ENCODE measurements at regions not wholly inside any gene's neighbourhood (a gene's known extent, or its start where the extent isn't known, plus 50 kb on each side); places are given as distances from the start of the nearest gene placed in this dataset.

- TF ChIP-seq ZBTB49 (tag by site-specific recombination; IDR thresholded peaks at IDR 0.05; ENCODE audit: low read depth) (no peak), ZNF239 (tag by site-specific recombination; IDR thresholded peaks at IDR 0.05) (no peak), ZSCAN30 (tag by site-specific recombination; IDR thresholded peaks at IDR 0.05) (no peak), ZNF610 (tag by site-specific recombination; IDR thresholded peaks at IDR 0.05; ENCODE audit: borderline replicate concordance) (no peak), ZNF266 (tag by site-specific recombination; IDR thresholded peaks at IDR 0.05; ENCODE audit: low read depth) (no peak), GFI1B (tag by site-specific recombination; IDR thresholded peaks at IDR 0.05) (no peak), ZNF558 (tag by site-specific recombination; IDR thresholded peaks at IDR 0.05) (no peak), ZSCAN4 (tag by site-specific recombination; IDR thresholded peaks at IDR 0.05) (no peak), ZNF623 (tag by site-specific recombination; IDR thresholded peaks at IDR 0.05) (no peak), ZNF24 (tag by site-specific recombination; IDR thresholded peaks at IDR 0.05) (no peak), KLF1 (tag by site-specific recombination; IDR thresholded peaks at IDR 0.05) (no peak), SCRT2 (tag by site-specific recombination; IDR thresholded peaks at IDR 0.05) (no peak), CTCF (tag by site-specific recombination; IDR thresholded peaks at IDR 0.05) (no peak)
Observed at GRCh38 chr10:65032867-65033769, 1511.9 kb downstream of the REEP3 start (continued).

GRCh38 chr10:65033957-65034356 lies 1512.8 kb downstream of the REEP3 start:
- no peak for TF ChIP-seq ZNF366 (tag by site-specific recombination; conservative IDR thresholded peaks at IDR 0.05)
- TF ChIP-seq ZNF660 (tag by site-specific recombination; IDR thresholded peaks at IDR 0.05): no peak
- TF ChIP-seq AEBP2 (tag by site-specific recombination; IDR thresholded peaks at IDR 0.05; ENCODE audit: borderline replicate concordance): no peak
- no peak for TF ChIP-seq ZNF280D (tag by site-specific recombination; IDR thresholded peaks at IDR 0.05)
- TF ChIP-seq ZNF501 (tag by site-specific recombination; IDR thresholded peaks at IDR 0.05): no peak
- no peak for TF ChIP-seq ZNF354C (tag by site-specific recombination; IDR thresholded peaks at IDR 0.05; ENCODE audit: borderline replicate concordance, low read depth)
- TF ChIP-seq ZNF521 (tag by site-specific recombination; IDR thresholded peaks at IDR 0.05): no peak
- TF ChIP-seq ZNF121 (tag by site-specific recombination; IDR thresholded peaks at IDR 0.05): no peak
- no peak for TF ChIP-seq ZNF202 (tag by site-specific recombination; IDR thresholded peaks at IDR 0.05; ENCODE audit: borderline replicate concordance)
- TF ChIP-seq ZNF548 (tag by site-specific recombination; IDR thresholded peaks at IDR 0.05): no peak
- ChIA-PET CTCF (no interaction called here), POLR2A (no interaction called here)

More at GRCh38 chr10:65033957-65034356, 1512.8 kb downstream of the REEP3 start:
- no peak overlapping the region for H3K4me3 ChIP-seq (ENCODE audit: low read depth, low read length)
- no peaks in the 10 kb centered on the region for H3K9me3 ChIP-seq (ENCODE audit: control insufficient read depth, insufficient read depth, low read depth, low read length)
- no peaks in the 10 kb centered on the region for H3K4me1 ChIP-seq (ENCODE audit: control insufficient read depth, insufficient read depth, low read length)
- H3K36me3 ChIP-seq (ENCODE audit: control insufficient read depth in 2 of 2, insufficient read depth in 1 of 2, low read length in 2 of 2): no peaks in the 10 kb centered on the region
- no peak overlapping the region for H3K27ac ChIP-seq (ENCODE audit: extremely low read depth, low read depth, low read length)
